ENCODE measurements at regions not wholly inside any gene's neighbourhood (a gene's known extent, or its start where the extent isn't known, plus 50 kb on each side); places are given as distances from the start of the nearest gene placed in this dataset.
A peak's percentile ranks its signal among the peaks of the same experiment; 100 is the strongest.
"Not testable (repeated sequence)": the region's sequence is repeated elsewhere in the genome, so short reads cannot be mapped to it uniquely, and the experiment has no call there.

GRCh38 chr10:33772370-33773252, 438.1 kb upstream of the NRP1 start:
- Histone ChIP-seq H3K4me3 (peak overlapping the region; percentile 39), H3K9me3 (replicated peaks) (no peaks in the 10 kb centered on the region), H3K36me3 (no peaks in the 10 kb centered on the region), H3K27ac (replicated peaks) (peak overlapping the region; percentile 71), H3K4me1 (peaks cover 18% of the 10 kb centered on the region), H3K27me3 (ENCODE audit: low read depth) (no peaks in the 10 kb centered on the region)
- TF ChIP-seq, protein P1, sequence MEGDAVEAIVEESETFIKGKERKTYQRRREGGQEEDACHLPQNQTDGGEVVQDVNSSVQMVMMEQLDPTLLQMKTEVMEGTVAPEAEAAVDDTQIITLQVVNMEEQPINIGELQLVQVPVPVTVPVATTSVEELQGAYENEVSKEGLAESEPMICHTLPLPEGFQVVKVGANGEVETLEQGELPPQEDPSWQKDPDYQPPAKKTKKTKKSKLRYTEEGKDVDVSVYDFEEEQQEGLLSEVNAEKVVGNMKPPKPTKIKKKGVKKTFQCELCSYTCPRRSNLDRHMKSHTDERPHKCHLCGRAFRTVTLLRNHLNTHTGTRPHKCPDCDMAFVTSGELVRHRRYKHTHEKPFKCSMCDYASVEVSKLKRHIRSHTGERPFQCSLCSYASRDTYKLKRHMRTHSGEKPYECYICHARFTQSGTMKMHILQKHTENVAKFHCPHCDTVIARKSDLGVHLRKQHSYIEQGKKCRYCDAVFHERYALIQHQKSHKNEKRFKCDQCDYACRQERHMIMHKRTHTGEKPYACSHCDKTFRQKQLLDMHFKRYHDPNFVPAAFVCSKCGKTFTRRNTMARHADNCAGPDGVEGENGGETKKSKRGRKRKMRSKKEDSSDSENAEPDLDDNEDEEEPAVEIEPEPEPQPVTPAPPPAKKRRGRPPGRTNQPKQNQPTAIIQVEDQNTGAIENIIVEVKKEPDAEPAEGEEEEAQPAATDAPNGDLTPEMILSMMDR (IDR thresholded peaks at IDR 0.05; ENCODE audit: borderline replicate concordance) = no peak
- intact Hi-C loops (cut with micrococcal nuclease) = no loop called here
- DNase-seq = no peak

- DNase-seq; H3K36me3 ChIP-seq; intact Hi-C loops (cut with micrococcal nuclease); H3K9me3 ChIP-seq (replicated peaks); H3K4me3 ChIP-seq; H3K27me3 ChIP-seq (ENCODE audit: low read depth): not testable (repeated sequence)
- peaks cover 18% of the 10 kb centered on the region for H3K4me1 ChIP-seq
- peak overlapping the region; percentile 71 for H3K27ac ChIP-seq (replicated peaks)
Observed at GRCh38 chr10:33771856-33772255, 437.4 kb upstream of the NRP1 start.

DNA sequence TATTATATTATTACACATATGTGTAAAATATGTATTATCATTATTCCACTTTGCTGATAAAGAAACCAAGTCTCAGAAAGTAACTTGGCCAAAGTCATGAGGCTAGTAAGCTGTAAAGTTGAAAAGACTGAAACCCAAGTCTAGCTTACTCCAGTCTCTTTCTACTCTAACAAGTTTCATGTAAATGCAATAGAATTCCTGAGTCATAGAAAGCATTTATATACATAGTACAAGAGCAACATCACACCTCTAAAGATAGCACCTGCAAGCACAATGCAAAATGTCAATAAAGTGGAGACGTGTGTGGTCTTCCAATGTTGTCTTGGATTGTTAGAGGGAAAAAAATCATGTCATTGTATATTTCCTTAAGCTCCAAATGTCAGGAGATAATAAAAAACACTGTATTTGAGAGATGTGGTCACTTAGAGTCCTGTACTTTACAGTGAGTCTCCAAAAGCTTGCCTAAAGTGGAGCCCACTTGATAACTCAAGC, 430.3 kb upstream of the NRP1 start:
- no peaks in the 10 kb centered on the region for H3K9me3 ChIP-seq (replicated peaks)
- no peaks in the 10 kb centered on the region for H3K27me3 ChIP-seq (ENCODE audit: low read depth)
- no peaks in the 10 kb centered on the region for H3K36me3 ChIP-seq
- H3K4me3 ChIP-seq = no peak overlapping the region
- H3K4me1 ChIP-seq = no peaks in the 10 kb centered on the region
- intact Hi-C loops (cut with micrococcal nuclease) = no loop called here
- no peak overlapping the region for H3K27ac ChIP-seq (replicated peaks)
- TF ChIP-seq, protein P1 (IDR thresholded peaks at IDR 0.05; ENCODE audit: borderline replicate concordance) = no peak
- no peak for DNase-seq

DNA sequence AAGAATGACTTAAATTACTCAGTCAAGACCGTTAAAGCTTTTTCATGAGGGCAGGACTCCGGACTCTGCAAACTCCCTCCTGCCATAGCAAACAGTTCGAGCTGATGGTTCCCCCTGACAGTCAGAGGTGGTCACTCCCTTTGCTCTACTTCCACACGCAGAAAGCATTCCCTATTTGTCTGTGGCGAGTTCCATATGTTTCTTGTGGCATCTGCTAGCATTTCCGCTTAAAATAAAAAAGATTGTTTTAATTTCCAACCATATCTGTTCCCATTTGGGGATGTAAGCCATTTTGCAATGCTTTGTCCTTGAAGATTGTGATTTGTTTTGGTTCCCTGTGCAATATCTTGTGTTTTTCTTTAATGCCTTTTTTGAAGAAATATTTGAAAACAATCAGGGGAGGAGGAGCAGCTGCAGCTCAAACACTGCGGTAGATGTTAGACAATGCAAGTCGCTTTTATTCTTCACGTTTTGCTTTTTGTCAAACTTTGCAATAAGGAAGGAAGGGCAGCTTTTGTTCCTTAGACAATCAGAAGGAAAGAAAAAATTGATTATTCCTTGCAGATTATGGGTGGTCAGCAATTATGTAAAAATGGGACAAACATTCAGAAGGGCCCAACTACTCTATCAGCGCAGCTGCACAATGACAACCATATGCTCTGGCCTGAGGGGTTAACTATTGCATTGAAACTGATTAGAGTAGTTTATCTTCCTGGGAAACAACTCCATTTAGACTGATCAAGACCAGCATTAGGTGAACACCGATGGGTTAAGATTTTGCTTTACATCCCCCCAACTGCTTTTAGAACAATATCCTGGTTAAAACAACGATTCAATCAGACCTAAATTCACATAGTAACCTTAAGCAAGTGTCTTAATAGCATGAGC, 425.8 kb upstream of the NRP1 start:
- TF ChIP-seq, protein P1 (IDR thresholded peaks at IDR 0.05; ENCODE audit: borderline replicate concordance) = no peak
- no peak for DNase-seq
- Histone ChIP-seq H3K27ac (replicated peaks) (no peak overlapping the region), H3K9me3 (replicated peaks) (no peaks in the 10 kb centered on the region), H3K27me3 (ENCODE audit: low read depth) (no peaks in the 10 kb centered on the region), H3K36me3 (no peaks in the 10 kb centered on the region), H3K4me3 (no peak overlapping the region), H3K4me1 (no peaks in the 10 kb centered on the region)
- intact Hi-C loops (cut with micrococcal nuclease) = no loop called here

DNA sequence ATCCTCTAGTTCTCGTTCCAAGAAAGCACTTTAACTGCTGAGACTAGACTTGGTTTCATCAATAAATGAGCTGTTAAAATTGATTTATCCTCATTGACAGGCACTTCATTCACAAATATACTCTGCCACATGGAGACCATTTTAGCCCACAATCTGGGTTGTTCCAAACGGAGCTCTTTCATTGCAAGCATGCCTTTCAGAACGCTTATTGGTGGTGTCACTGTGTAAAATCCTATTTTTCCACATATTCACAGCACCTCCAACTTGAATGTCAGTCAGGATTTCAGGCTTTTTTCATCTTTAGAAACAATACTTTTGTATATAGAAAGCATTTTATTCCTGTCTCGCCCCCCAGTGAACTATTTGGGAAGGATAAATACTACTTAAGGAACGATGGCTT, 424.7 kb upstream of the NRP1 start:
- no peak for DNase-seq
- intact Hi-C loops (cut with micrococcal nuclease) = no loop called here
- no peak overlapping the region for H3K4me3 ChIP-seq
- no peaks in the 10 kb centered on the region for H3K9me3 ChIP-seq (replicated peaks)
- no peaks in the 10 kb centered on the region for H3K4me1 ChIP-seq
- no peak overlapping the region for H3K27ac ChIP-seq (replicated peaks)
- no peaks in the 10 kb centered on the region for H3K27me3 ChIP-seq (ENCODE audit: low read depth)
- H3K36me3 ChIP-seq = no peaks in the 10 kb centered on the region
- TF ChIP-seq, protein P1 (IDR thresholded peaks at IDR 0.05; ENCODE audit: borderline replicate concordance) = no peak

Data from left ventricle myocardium inferior (tissue), 1 donor.